H1 (cell line): ENCODE measurements at regions not wholly inside any gene's neighbourhood (a gene's known extent, or its start where the extent isn't known, plus 50 kb on each side); places are given as distances from the start of the nearest gene placed in this dataset.

Source experiments
- CTCF ChIA-PET: fragments of 300-600 bp; sonication (Branson Sonifier 250); formaldehyde crosslinking; loops from one replicate; lab custom pipeline; 2021; ENCODE audit not compliant: partially characterized antibody; lab: Charles Lee
- POLR2A ChIA-PET: fragments of 300-600 bp; sonication (Branson Sonifier 250); formaldehyde crosslinking; loops from one replicate; lab custom pipeline; 2021; ENCODE audit warnings: inconsistent platforms; ENCODE audit not compliant: partially characterized antibody; lab: Charles Lee
- DNase-seq, 2 experiments: peaks; one replicate each; pipeline versions ENCODE4 v3.0.0 to v3.0.0-alpha.2; 2010 to 2022; ENCODE audit warnings: low spot score in 2 of 2, low read depth in 1 of 2, mixed read lengths in 1 of 2
- FAIRE-seq: peaks from 2 replicates; lab custom pipeline; 2011; peaks lifted over from hg19 to GRCh38; lab: Jason Lieb, UNC
- H2AFZ ChIP-seq: 2 replicates; pipeline ENCODE4 v1.8.1; 2012; ENCODE audit warnings: low read length, inconsistent platforms
- H2AK5ac ChIP-seq: 2 replicates; pipeline ENCODE4 v1.6.1; 2013; ENCODE audit warnings: low read depth, low read length
- H2BK120ac ChIP-seq: replicated peaks from 2 replicates; pipeline ENCODE3; 2013; ENCODE audit warnings: low read depth, low read length, inconsistent platforms
- H2BK12ac ChIP-seq: 2 replicates; pipeline ENCODE4 v1.6.1; 2013; ENCODE audit warnings: low read depth, low read length
- H2BK15ac ChIP-seq: 2 replicates; pipeline ENCODE4 v1.6.1; 2013; ENCODE audit warnings: low read length
- H2BK20ac ChIP-seq: 2 replicates; pipeline ENCODE4 v1.6.1; 2013; ENCODE audit warnings: low read length
- H2BK5ac ChIP-seq: 2 replicates; pipeline ENCODE4 v1.6.1; 2013; ENCODE audit warnings: low read depth, low read length
- H3K14ac ChIP-seq: 2 replicates; pipeline ENCODE4 v1.6.1; 2013; ENCODE audit warnings: inconsistent platforms; ENCODE audit not compliant: insufficient read length
- H3K18ac ChIP-seq: 2 replicates; pipeline ENCODE4 v1.6.1; 2013; ENCODE audit warnings: low read length; ENCODE audit errors: extremely low read depth
- H3K23ac ChIP-seq: 2 replicates; pipeline ENCODE4 v1.6.1; 2013; ENCODE audit warnings: inconsistent platforms; ENCODE audit not compliant: insufficient read length
- H3K23me2 ChIP-seq: 2 replicates; pipeline ENCODE4 v1.6.1; 2013; ENCODE audit warnings: low read depth, low read length
- H3K27ac ChIP-seq: 2 replicates; pipeline ENCODE4 v1.6.1; 2011; ENCODE audit warnings: low read depth, low read length, inconsistent platforms
- H3K27me3 ChIP-seq, 4 experiments: replicated peaks in 1 of 4; 1 replicate in 1 of 4; 2 replicates in 3 of 4; pipeline versions ENCODE4 v1.6.1 to v1.8.1; 2011 to 2013; ENCODE audit warnings: low read length in 3 of 4, mild to moderate bottlenecking in 3 of 4, inconsistent platforms in 2 of 4, mixed read lengths in 2 of 4, moderate library complexity in 1 of 4; ENCODE audit not compliant: control insufficient read depth in 3 of 4, insufficient read depth in 3 of 4; ENCODE audit errors: extremely low read depth in 1 of 4
- H3K36me3 ChIP-seq, 4 experiments: 2 replicates each; pipeline versions ENCODE4 v1.6.1 to v1.8.1; 2011 to 2013; ENCODE audit warnings: mild to moderate bottlenecking in 4 of 4, low read length in 3 of 4, moderate library complexity in 2 of 4, control low read depth in 1 of 4, inconsistent platforms in 1 of 4; ENCODE audit not compliant: insufficient read depth in 4 of 4, control insufficient read depth in 2 of 4
- H3K4ac ChIP-seq: replicated peaks from 2 replicates; pipeline ENCODE3; 2013; ENCODE audit warnings: low read length, low read depth, mixed read lengths, inconsistent platforms; ENCODE audit not compliant: insufficient read length
- H3K4me1 ChIP-seq, 4 experiments: replicated peaks in 1 of 4; 1 replicate in 1 of 4; 2 replicates in 3 of 4; pipeline versions ENCODE4 v1.6.1 to v1.8.1; 2011 to 2013; ENCODE audit warnings: low read length in 3 of 4, inconsistent platforms in 2 of 4, mixed read lengths in 1 of 4; ENCODE audit not compliant: insufficient read depth in 4 of 4, control insufficient read depth in 3 of 4
- H3K4me2 ChIP-seq, 2 experiments: 2 replicates each; pipeline versions ENCODE4 v1.6.1 to v1.8.1; 2011 to 2013; ENCODE audit warnings: low read depth in 2 of 2, low read length in 2 of 2, control low read depth in 1 of 2, inconsistent platforms in 1 of 2, mild to moderate bottlenecking in 1 of 2; ENCODE audit not compliant: insufficient read depth in 1 of 2
- H3K4me3 ChIP-seq, 4 experiments: fragments of 200-600, 300-600 bp in 1 of 4; sonication (generic), shearing (Covaris generic), sonication (Bioruptor Twin) in 1 of 4; 2 replicates each; pipeline versions ENCODE4 v1.5.1 to v1.8.1; 2011 to 2016; ENCODE audit warnings: low read length in 4 of 4, low read depth in 3 of 4, control low read depth in 2 of 4, inconsistent platforms in 2 of 4, mild to moderate bottlenecking in 2 of 4, mixed read lengths in 1 of 4, moderate library complexity in 1 of 4; ENCODE audit not compliant: insufficient read depth in 2 of 4; ENCODE audit errors: extremely low read depth in 1 of 4
- H3K56ac ChIP-seq: replicated peaks from 2 replicates; pipeline ENCODE3; 2013; ENCODE audit warnings: low read depth, mild to moderate bottlenecking, mixed read lengths, low read length, inconsistent platforms; ENCODE audit not compliant: insufficient read length
- H3K79me1 ChIP-seq: 2 replicates; pipeline ENCODE4 v1.6.1; 2013; ENCODE audit warnings: low read depth, low read length, control low read depth
- H3K79me2 ChIP-seq, 2 experiments: 2 replicates each; pipeline versions ENCODE4 v1.6.1 to v1.8.1; 2012 to 2013; ENCODE audit warnings: low read length in 2 of 2, mild to moderate bottlenecking in 2 of 2, inconsistent platforms in 1 of 2; ENCODE audit not compliant: insufficient read depth in 2 of 2, control insufficient read depth in 1 of 2
- H3K9ac ChIP-seq, 4 experiments: replicated peaks in 1 of 4; 1 replicate in 1 of 4; 2 replicates in 3 of 4; pipeline versions ENCODE4 v1.6.1 to v1.8.1; 2011 to 2013; ENCODE audit warnings: low read depth in 3 of 4, low read length in 3 of 4, control low read depth in 2 of 4, mild to moderate bottlenecking in 2 of 4, moderate library complexity in 2 of 4, inconsistent platforms in 1 of 4; ENCODE audit errors: extremely low read depth in 1 of 4
- H3K9me3 ChIP-seq, 2 experiments: 2 replicates each; pipeline versions ENCODE4 v1.6.1 to v1.8.1; 2012 to 2013; ENCODE audit warnings: mild to moderate bottlenecking in 2 of 2, moderate library complexity in 2 of 2, control low read depth in 1 of 2, inconsistent platforms in 1 of 2, low read depth in 1 of 2, low read length in 1 of 2, mixed read lengths in 1 of 2; ENCODE audit not compliant: insufficient read depth in 2 of 2
- H4K20me1 ChIP-seq, 2 experiments: replicated peaks in 1 of 2; 2 replicates each; pipeline versions ENCODE3 to v1.8.1; 2011 to 2013; ENCODE audit warnings: inconsistent platforms in 2 of 2, low read length in 2 of 2, mild to moderate bottlenecking in 1 of 2; ENCODE audit not compliant: insufficient read depth in 2 of 2, control insufficient read depth in 1 of 2
- H4K5ac ChIP-seq: 2 replicates; pipeline ENCODE4 v1.6.1; 2013; ENCODE audit warnings: low read length, low read depth, mixed read lengths, inconsistent platforms; ENCODE audit not compliant: insufficient read length
- H4K8ac ChIP-seq: 2 replicates; pipeline ENCODE4 v1.8.0; 2013; ENCODE audit warnings: mild to moderate bottlenecking, moderate library complexity, low read length, inconsistent platforms; ENCODE audit not compliant: insufficient read depth; ENCODE audit errors: extremely low read depth
- H4K91ac ChIP-seq: replicated peaks from 2 replicates; pipeline ENCODE3; 2013; ENCODE audit warnings: low read length, mixed read lengths, inconsistent platforms; ENCODE audit not compliant: insufficient read length
- CREB1 ChIP-seq: IDR thresholded peaks from 2 replicates; pipeline ENCODE4 v1.6.1; 2012; ENCODE audit warnings: inconsistent platforms
- CTCF ChIP-seq, 3 experiments: IDR thresholded peaks; 1 replicate in 2 of 3; 2 replicates in 1 of 3; pipeline versions ENCODE4 v1.5.1 to v1.6.1; 2011; ENCODE audit warnings: low read length in 3 of 3, mild to moderate bottlenecking in 3 of 3, inconsistent platforms in 2 of 3, low read depth in 1 of 3, moderate library complexity in 1 of 3; ENCODE audit not compliant: insufficient read depth in 1 of 3; ENCODE audit errors: control extremely low read depth in 1 of 3
- EZH2 ChIP-seq: fragments of 200-600 bp; sonication (generic); IDR thresholded peaks from 2 replicates; pipeline ENCODE4 v1.7.1; 2012; ENCODE audit warnings: low read depth, mild to moderate bottlenecking, moderate library complexity, low read length, inconsistent platforms; ENCODE audit not compliant: severe bottlenecking
- RAD21 ChIP-seq, 2 experiments: IDR thresholded peaks in 1 of 2; conservative IDR thresholded peaks in 1 of 2; 2 replicates each; pipeline ENCODE4 v1.6.1; 2011; ENCODE audit warnings: low read depth in 2 of 2, low read length in 2 of 2, improper control_type of control experiment in 1 of 2, inconsistent platforms in 1 of 2, mild to moderate bottlenecking in 1 of 2, moderate library complexity in 1 of 2
- YY1 ChIP-seq: IDR thresholded peaks from 2 replicates; pipeline ENCODE4 v1.6.1; 2011; ENCODE audit warnings: low read depth, mild to moderate bottlenecking, low read length
- WGBS, 2 experiments: shearing (Covaris generic) in 1 of 2; methylation state at CpG; one replicate each; pipeline versions ENCODE4 v1.1.6 to v1.1.7; 2013 to 2015; ENCODE audit warnings: low lambda C conversion rate in 2 of 2, mixed read lengths in 2 of 2, inconsistent platforms in 1 of 2, low coverage in 1 of 2, missing lambda C conversion rate in 1 of 2; ENCODE audit not compliant: insufficient replicate concordance in 2 of 2, insufficient coverage in 1 of 2, insufficient read length in 1 of 2; ENCODE audit errors: extremely low coverage in 1 of 2, missing lambda C conversion rate in 1 of 2; 5-methylcytosine and 5-hydroxymethylcytosine counted together
- TF ChIP-seq, protein P1 (sequence below): IDR thresholded peaks from 2 replicates; pipeline ENCODE4 v1.6.1; 2011; ENCODE audit warnings: low read length, improper control_type of control experiment

DNA sequence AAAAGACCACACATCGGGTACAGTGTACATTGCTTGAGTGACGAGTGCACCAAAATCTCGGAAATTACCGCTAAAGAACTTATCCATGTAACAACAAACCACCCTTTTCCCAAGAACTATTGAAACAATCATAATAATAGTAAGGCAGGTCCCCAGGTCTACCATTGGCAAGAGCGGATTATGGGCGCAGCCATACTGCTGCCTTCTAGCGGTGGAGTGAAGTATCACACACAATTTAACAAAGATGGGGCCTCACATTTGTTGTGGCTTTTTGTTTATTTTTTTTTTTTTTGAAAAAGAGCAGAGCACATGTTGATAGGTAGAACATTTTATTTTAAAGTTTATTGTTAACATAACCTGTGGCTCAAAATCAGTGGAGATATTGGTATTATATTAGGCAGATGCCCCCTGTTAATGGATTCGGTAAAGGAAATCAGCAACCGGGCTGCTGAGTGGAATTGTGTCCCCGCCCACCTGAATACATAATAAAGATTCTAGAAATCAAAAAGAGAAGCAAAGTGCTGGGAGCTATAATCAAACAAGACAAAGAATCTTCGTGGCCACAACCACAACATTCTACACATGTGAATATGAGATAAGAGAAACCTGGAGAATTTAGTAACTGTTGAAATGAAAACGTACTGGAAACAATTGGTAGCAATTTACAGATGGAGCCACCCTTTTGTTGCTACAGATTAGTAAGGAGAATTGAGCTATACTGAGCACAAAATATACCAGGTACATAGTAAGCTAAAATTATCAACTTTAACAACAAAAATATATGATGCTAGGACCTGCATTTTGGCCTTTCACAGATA, 94.2 kb upstream of the EXOC2 start:
- Histone ChIP-seq H4K91ac (no peak overlapping the region), H2AFZ (no peak overlapping the region), H2BK120ac (no peak overlapping the region), H3K36me3 (no peaks in the 10 kb centered on the region), H4K5ac (no peak overlapping the region), H2BK20ac (no peak overlapping the region), H3K27ac (no peak overlapping the region), H3K27me3 (no peaks in the 10 kb centered on the region), H3K4ac (no peak overlapping the region), H3K79me1 (no peaks in the 10 kb centered on the region), H4K8ac (no peak overlapping the region), H3K9ac (no peak overlapping the region), H3K18ac (no peak overlapping the region), H3K56ac (no peak overlapping the region), H3K4me1 (no peaks in the 10 kb centered on the region)
- POLR2A ChIA-PET = no interaction called here
- FAIRE-seq = no peak
- TF ChIP-seq EZH2 (no peak), RAD21 (IDR thresholded peaks at IDR 0.05 in 1 of 2, conservative IDR thresholded peaks at IDR 0.05 in 1 of 2; ENCODE audit: low read depth in 2 of 2, low read length in 2 of 2) (peak; percentile 56 to 70), YY1 (peak; percentile 42; the same call in 1 of the 2 replicates), CREB1 (no peak), CTCF (IDR thresholded peaks at IDR 0.05; ENCODE audit: control extremely low read depth in 1 of 3, insufficient read depth in 1 of 3, low read depth in 1 of 3, low read length in 3 of 3) (peak; percentile 62 to 73 (median 67))
- TF ChIP-seq, protein P1, sequence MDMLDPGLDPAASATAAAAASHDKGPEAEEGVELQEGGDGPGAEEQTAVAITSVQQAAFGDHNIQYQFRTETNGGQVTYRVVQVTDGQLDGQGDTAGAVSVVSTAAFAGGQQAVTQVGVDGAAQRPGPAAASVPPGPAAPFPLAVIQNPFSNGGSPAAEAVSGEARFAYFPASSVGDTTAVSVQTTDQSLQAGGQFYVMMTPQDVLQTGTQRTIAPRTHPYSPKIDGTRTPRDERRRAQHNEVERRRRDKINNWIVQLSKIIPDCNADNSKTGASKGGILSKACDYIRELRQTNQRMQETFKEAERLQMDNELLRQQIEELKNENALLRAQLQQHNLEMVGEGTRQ = no peak
- TF ChIP-seq, all 59 proteins: peak for 3
- Histone ChIP-seq H3K23me2 (no peaks in the 10 kb centered on the region), H3K79me2 (no peaks in the 10 kb centered on the region), H3K23ac (no peak overlapping the region), H4K20me1 (no peaks in the 10 kb centered on the region), H3K4me3 (no peak overlapping the region), H2BK15ac (no peak overlapping the region), H2AK5ac (no peak overlapping the region), H2BK12ac (no peak overlapping the region), H3K14ac (no peak overlapping the region), H2BK5ac (no peak overlapping the region), H3K9me3 (no peaks in the 10 kb centered on the region), H3K4me2 (no peak overlapping the region)
- CTCF ChIA-PET = interaction anchor here (0.7 to 1.9 kb wide), 18 partner anchors 8 to 204 kb away, joined by 3 to 7 read pairs (median 4); no protein-coding TSS in a partner anchor
- 80% methylated on average over 12 of the region's 12 CpGs; no CpG with 5 or more reads in 1 of the 2 experiments for WGBS, 2 experiments
- peak in 1 of 2 experiments; percentile 59 for DNase-seq
